ENCODE measurements at regions not wholly inside any gene's neighbourhood (a gene's known extent, or its start where the extent isn't known, plus 50 kb on each side); places are given as distances from the start of the nearest gene placed in this dataset.
A peak's percentile ranks its signal among the peaks of the same experiment; 100 is the strongest.

DNA sequence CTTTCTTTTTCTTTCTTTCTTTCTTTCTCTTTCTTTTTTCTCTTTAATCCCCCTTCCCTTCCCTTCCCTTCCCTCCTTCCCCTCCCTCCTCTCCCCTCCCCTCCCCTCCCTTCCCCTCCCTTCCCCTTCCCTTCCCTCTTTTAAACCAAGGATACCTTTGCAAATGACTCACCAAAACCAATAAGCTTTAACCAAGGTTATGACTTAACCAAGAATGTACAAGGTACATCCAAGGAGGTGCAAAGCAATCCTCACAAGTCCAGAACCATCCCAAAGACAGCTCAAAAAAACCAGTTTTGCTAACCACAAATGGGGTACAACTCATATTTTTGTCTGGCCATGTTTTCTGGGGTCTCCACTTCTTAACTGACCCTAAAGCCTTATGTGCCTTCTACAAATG is 174.7 kb upstream of the PPP1R2C start:
- Mint-ChIP-seq H3K9me3 (ENCODE audit: insufficient read depth) (no peaks in the 10 kb centered on the region), H3K4me3 (no peak overlapping the region), H3K27ac (peak overlapping the region; percentile 41), H3K27me3 (no peaks in the 10 kb centered on the region), H3K4me1 (peaks cover 44% of the 10 kb centered on the region)
- intact Hi-C loops (cut with micrococcal nuclease): no loop called here
- H3K27me3 ChIP-seq (replicated peaks in 1 of 4; ENCODE audit: control extremely low read depth in 1 of 4, control insufficient read depth in 3 of 4, insufficient read depth in 4 of 4, low read length in 3 of 4): no peaks in the 10 kb centered on the region
- ChIA-PET POLR2A (no interaction called here), CTCF (interaction anchor here (1.5 kb wide), 1 partner anchor 8 kb away, joined by 4 read pairs; no protein-coding TSS in a partner anchor)
- no peaks in the 10 kb centered on the region for H3K9me3 ChIP-seq (ENCODE audit: control extremely low read depth in 1 of 3, control insufficient read depth in 2 of 3, insufficient read depth in 1 of 3, low read length in 2 of 3)
- DNase-seq (no peak), ATAC-seq (ENCODE audit: low read depth) (no peak)
- H3K4me2 ChIP-seq (replicated peaks; ENCODE audit: low read depth, low read length, poor library complexity, severe bottlenecking): no peak overlapping the region
- H3K36me3 ChIP-seq (replicated peaks in 1 of 2; ENCODE audit: control extremely low read depth in 1 of 2, control insufficient read depth in 1 of 2, extremely low read depth in 1 of 2, insufficient read depth in 2 of 2, low read length in 1 of 2): no peaks in the 10 kb centered on the region
- peaks cover 36 to 48% of the 10 kb centered on the region in 2 donors for H3K4me1 ChIP-seq (ENCODE audit: control insufficient read depth in 2 of 2, insufficient read depth in 2 of 2, low read length in 2 of 2)
- H3K79me2 ChIP-seq (ENCODE audit: control insufficient read depth, insufficient read depth, low read length): no peaks in the 10 kb centered on the region
- no peak overlapping the region for H2AFZ ChIP-seq (ENCODE audit: insufficient read depth, low read depth, low read length, poor library complexity, severe bottlenecking)
- H3K4me3 ChIP-seq (ENCODE audit: control extremely low read depth in 1 of 5, extremely low read depth in 1 of 5, insufficient read depth in 1 of 5, low read depth in 2 of 5, low read length in 4 of 5): no peak overlapping the region
- TF ChIP-seq EZH2 (IDR thresholded peaks at IDR 0.05; ENCODE audit: borderline replicate concordance, insufficient read depth, low read depth, low read length, poor library complexity, severe bottlenecking): no peak
- TF ChIP-seq, protein P1, sequence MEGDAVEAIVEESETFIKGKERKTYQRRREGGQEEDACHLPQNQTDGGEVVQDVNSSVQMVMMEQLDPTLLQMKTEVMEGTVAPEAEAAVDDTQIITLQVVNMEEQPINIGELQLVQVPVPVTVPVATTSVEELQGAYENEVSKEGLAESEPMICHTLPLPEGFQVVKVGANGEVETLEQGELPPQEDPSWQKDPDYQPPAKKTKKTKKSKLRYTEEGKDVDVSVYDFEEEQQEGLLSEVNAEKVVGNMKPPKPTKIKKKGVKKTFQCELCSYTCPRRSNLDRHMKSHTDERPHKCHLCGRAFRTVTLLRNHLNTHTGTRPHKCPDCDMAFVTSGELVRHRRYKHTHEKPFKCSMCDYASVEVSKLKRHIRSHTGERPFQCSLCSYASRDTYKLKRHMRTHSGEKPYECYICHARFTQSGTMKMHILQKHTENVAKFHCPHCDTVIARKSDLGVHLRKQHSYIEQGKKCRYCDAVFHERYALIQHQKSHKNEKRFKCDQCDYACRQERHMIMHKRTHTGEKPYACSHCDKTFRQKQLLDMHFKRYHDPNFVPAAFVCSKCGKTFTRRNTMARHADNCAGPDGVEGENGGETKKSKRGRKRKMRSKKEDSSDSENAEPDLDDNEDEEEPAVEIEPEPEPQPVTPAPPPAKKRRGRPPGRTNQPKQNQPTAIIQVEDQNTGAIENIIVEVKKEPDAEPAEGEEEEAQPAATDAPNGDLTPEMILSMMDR (IDR thresholded peaks at IDR 0.05): no peak
- H4K20me1 ChIP-seq (ENCODE audit: control insufficient read depth, insufficient read depth, low read length, poor library complexity, severe bottlenecking): no peaks in the 10 kb centered on the region
- no peak overlapping the region for H3K27ac ChIP-seq (ENCODE audit: low read length in 2 of 2)
- no peak overlapping the region for H3K9ac ChIP-seq (ENCODE audit: low read length)

DNA sequence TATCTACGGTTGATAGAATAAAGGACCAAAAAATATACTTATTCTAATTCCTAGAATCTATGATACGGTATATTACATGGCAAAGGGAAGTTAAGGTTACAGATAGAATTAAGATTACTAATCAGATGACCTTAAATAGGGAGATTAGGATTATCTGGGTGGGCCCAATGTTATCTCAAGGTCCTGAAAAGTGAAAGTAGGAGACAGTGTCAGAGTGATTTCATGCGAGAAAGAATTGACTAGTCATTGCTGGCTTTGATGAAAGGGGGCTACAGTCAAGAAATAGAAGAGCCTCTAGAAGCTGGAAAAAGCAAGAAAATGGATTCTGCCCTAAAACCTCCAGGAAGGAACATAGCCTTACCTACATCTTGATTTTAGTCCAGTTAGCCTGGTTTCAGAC is 176.9 kb upstream of the PPP1R2C start:
- DNase-seq (peak; percentile 8), ATAC-seq (ENCODE audit: low read depth) (peak; percentile 26)
- ChIA-PET POLR2A (interaction anchor here (1.3 kb wide), 1 partner anchor 11 kb away, joined by 19 read pairs; no protein-coding TSS in a partner anchor), CTCF (interaction anchor here (1.2 kb wide), 1 partner anchor 10 kb away, joined by 3 read pairs; no protein-coding TSS in a partner anchor)
- H3K27me3 ChIP-seq (replicated peaks in 1 of 4; ENCODE audit: control extremely low read depth in 1 of 4, control insufficient read depth in 3 of 4, insufficient read depth in 4 of 4, low read length in 3 of 4): no peaks in the 10 kb centered on the region
- intact Hi-C loops (cut with micrococcal nuclease): loop anchor here (1.0 to 2.0 kb wide), 2 partner anchors 9 to 34 kb away; no protein-coding TSS in a partner anchor
- no peaks in the 10 kb centered on the region for H4K20me1 ChIP-seq (ENCODE audit: control insufficient read depth, insufficient read depth, low read length, poor library complexity, severe bottlenecking)
- H3K4me1 ChIP-seq (ENCODE audit: control insufficient read depth in 2 of 2, insufficient read depth in 2 of 2, low read length in 2 of 2): peaks cover 36 to 41% of the 10 kb centered on the region in 2 donors
- peak overlapping the region; percentile 65 to 79 for H3K27ac ChIP-seq (ENCODE audit: low read length in 2 of 2)
- no peak overlapping the region for H2AFZ ChIP-seq (ENCODE audit: insufficient read depth, low read depth, low read length, poor library complexity, severe bottlenecking)
- H3K4me2 ChIP-seq (replicated peaks; ENCODE audit: low read depth, low read length, poor library complexity, severe bottlenecking): peak overlapping the region; percentile 43
- H3K9ac ChIP-seq (ENCODE audit: low read length): no peak overlapping the region
- H3K79me2 ChIP-seq (ENCODE audit: control insufficient read depth, insufficient read depth, low read length): no peaks in the 10 kb centered on the region
- Mint-ChIP-seq H3K27me3 (no peaks in the 10 kb centered on the region), H3K4me3 (peak overlapping the region; percentile 52), H3K27ac (peak overlapping the region; percentile 86), H3K4me1 (peaks cover 37% of the 10 kb centered on the region), H3K9me3 (ENCODE audit: insufficient read depth) (no peaks in the 10 kb centered on the region)
- no CpG with 5 or more reads among the region's 3 CpGs for WGBS (ENCODE audit: insufficient coverage)
- H3K9me3 ChIP-seq (ENCODE audit: control extremely low read depth in 1 of 3, control insufficient read depth in 2 of 3, insufficient read depth in 1 of 3, low read length in 2 of 3): peaks cover 0 to 5% (median 2%) of the 10 kb centered on the region in 3 donors
- TF ChIP-seq EZH2 (IDR thresholded peaks at IDR 0.05; ENCODE audit: borderline replicate concordance, insufficient read depth, low read depth, low read length, poor library complexity, severe bottlenecking): no peak
- TF ChIP-seq, protein P1 (IDR thresholded peaks at IDR 0.05): no peak
- H3K4me3 ChIP-seq (ENCODE audit: control extremely low read depth in 1 of 5, extremely low read depth in 1 of 5, insufficient read depth in 1 of 5, low read depth in 2 of 5, low read length in 4 of 5): peak overlapping the region in 1 of 5 experiments; percentile 11
- no peaks in the 10 kb centered on the region for H3K36me3 ChIP-seq (replicated peaks in 1 of 2; ENCODE audit: control extremely low read depth in 1 of 2, control insufficient read depth in 1 of 2, extremely low read depth in 1 of 2, insufficient read depth in 2 of 2, low read length in 1 of 2)

All from B cell (primary cell).